ENCODE measurements at regions not wholly inside any gene's neighbourhood (a gene's known extent, or its start where the extent isn't known, plus 50 kb on each side); places are given as distances from the start of the nearest gene placed in this dataset.

- no peak for ATAC-seq
- TF ChIP-seq ZC3H10 (CRISPR knock-in tag; IDR thresholded peaks at IDR 0.05) (no peak), ZNF8 (CRISPR knock-in tag; IDR thresholded peaks at IDR 0.05) (no peak), TOX (CRISPR knock-in tag; IDR thresholded peaks at IDR 0.05; ENCODE audit: borderline replicate concordance) (no peak), ISL1 (CRISPR knock-in tag; IDR thresholded peaks at IDR 0.05) (no peak), CREB5 (CRISPR knock-in tag; IDR thresholded peaks at IDR 0.05; ENCODE audit: low read depth) (no peak), ZFP30 (CRISPR knock-in tag; IDR thresholded peaks at IDR 0.05) (no peak), POU6F1 (CRISPR knock-in tag; IDR thresholded peaks at IDR 0.05; ENCODE audit: borderline replicate concordance, low read depth) (no peak), BACH2 (CRISPR knock-in tag; IDR thresholded peaks at IDR 0.05; ENCODE audit: borderline replicate concordance) (no peak), ESRRG (CRISPR knock-in tag; IDR thresholded peaks at IDR 0.05) (no peak), ARNTL (CRISPR knock-in tag; IDR thresholded peaks at IDR 0.05; ENCODE audit: borderline replicate concordance, low read depth) (no peak)
Measured at GRCh38 chr14:103216399-103216798, 93.1 kb downstream of the TNFAIP2 start.

GRCh38 chr14:103216857-103217256, 93.6 kb downstream of the TNFAIP2 start:
- no peak for TF ChIP-seq TOX (CRISPR knock-in tag; IDR thresholded peaks at IDR 0.05; ENCODE audit: borderline replicate concordance)
- no peak for TF ChIP-seq SNAI2 (CRISPR knock-in tag; IDR thresholded peaks at IDR 0.05)
- no peak for TF ChIP-seq ZNF8 (CRISPR knock-in tag; IDR thresholded peaks at IDR 0.05)
- no peak for TF ChIP-seq TSHZ2 (CRISPR knock-in tag; IDR thresholded peaks at IDR 0.05)
- no peak for TF ChIP-seq ISL1 (CRISPR knock-in tag; IDR thresholded peaks at IDR 0.05)
- TF ChIP-seq CSDC2 (CRISPR knock-in tag; IDR thresholded peaks at IDR 0.05), result no peak
- no peak for TF ChIP-seq ZNF70 (CRISPR knock-in tag; IDR thresholded peaks at IDR 0.05)
- no peak for TF ChIP-seq OSR1 (CRISPR knock-in tag; IDR thresholded peaks at IDR 0.05)
- no peak for TF ChIP-seq PATZ1 (CRISPR knock-in tag; IDR thresholded peaks at IDR 0.05; ENCODE audit: borderline replicate concordance)
- TF ChIP-seq CREB5 (CRISPR knock-in tag; IDR thresholded peaks at IDR 0.05; ENCODE audit: low read depth), result no peak
- no peak for TF ChIP-seq RARB (CRISPR knock-in tag; IDR thresholded peaks at IDR 0.05)
- no peak for TF ChIP-seq PPARA (CRISPR knock-in tag; IDR thresholded peaks at IDR 0.05; ENCODE audit: borderline replicate concordance)
- no peak for TF ChIP-seq CSRNP3 (CRISPR knock-in tag; IDR thresholded peaks at IDR 0.05)
- TF ChIP-seq ZC3H10 (CRISPR knock-in tag; IDR thresholded peaks at IDR 0.05), result no peak
- no peak for TF ChIP-seq ZNF565 (CRISPR knock-in tag; conservative IDR thresholded peaks at IDR 0.05; ENCODE audit: low read depth)
- TF ChIP-seq POU6F1 (CRISPR knock-in tag; IDR thresholded peaks at IDR 0.05; ENCODE audit: borderline replicate concordance, low read depth), result no peak
- ATAC-seq, result no peak
